ENCODE measurements at regions not wholly inside any gene's neighbourhood (a gene's known extent, or its start where the extent isn't known, plus 50 kb on each side); places are given as distances from the start of the nearest gene placed in this dataset.
A peak's percentile ranks its signal among the peaks of the same experiment; 100 is the strongest.

DNA sequence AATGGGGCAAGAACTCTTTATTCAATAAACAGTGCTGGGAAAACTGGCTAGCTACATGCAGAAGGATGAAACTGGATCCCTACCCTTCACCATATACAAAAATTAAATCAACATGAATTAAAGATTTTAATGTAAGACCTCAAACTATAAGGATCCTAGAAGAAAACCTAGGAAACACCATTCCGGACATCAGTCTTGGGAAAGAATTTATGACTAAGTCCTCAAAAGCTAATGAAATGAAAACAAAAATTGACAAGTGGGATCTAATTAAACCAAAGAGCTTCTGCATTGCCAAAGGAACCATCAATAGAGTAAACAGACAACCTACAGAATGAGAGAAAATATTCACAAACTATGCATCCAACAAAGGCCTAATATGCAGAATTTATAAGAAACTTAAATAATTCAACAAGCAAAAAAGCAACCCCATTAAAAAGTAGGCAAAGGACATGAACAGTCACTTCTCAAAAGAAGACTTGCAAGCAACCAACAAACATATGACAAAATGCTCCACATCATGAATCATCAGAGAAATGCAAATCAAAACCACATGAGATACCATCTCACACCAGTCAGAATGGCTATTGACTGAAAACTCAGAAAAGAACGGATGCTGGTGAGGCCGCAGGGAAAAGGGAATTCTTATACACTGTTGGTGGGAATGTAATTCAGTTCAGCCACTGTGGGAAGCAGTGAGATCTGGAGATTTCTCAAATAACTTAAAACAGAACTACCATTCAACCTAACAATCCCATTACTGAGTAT, 104.3 kb upstream of the MAP3K1 start:
- H3K27ac ChIP-seq (ENCODE audit: low read length) = no peak overlapping the region
- H3K36me3 ChIP-seq (ENCODE audit: control insufficient read depth, insufficient read depth, low read length) = no peaks in the 10 kb centered on the region
- no peaks in the 10 kb centered on the region for H3K27me3 ChIP-seq (ENCODE audit: control insufficient read depth, insufficient read depth, low read length)
- H3K9me3 ChIP-seq (replicated peaks; ENCODE audit: control insufficient read depth, low read depth, low read length) = peaks cover 4% of the 10 kb centered on the region
- no peak overlapping the region for H3K4me3 ChIP-seq (ENCODE audit: low read length)
- no peaks in the 10 kb centered on the region for H3K4me1 ChIP-seq (ENCODE audit: control insufficient read depth, insufficient read depth, low read length)
- WGBS (ENCODE audit: insufficient coverage) = no CpG with 5 or more reads among the region's 3 CpGs
- no peak for DNase-seq

DNA sequence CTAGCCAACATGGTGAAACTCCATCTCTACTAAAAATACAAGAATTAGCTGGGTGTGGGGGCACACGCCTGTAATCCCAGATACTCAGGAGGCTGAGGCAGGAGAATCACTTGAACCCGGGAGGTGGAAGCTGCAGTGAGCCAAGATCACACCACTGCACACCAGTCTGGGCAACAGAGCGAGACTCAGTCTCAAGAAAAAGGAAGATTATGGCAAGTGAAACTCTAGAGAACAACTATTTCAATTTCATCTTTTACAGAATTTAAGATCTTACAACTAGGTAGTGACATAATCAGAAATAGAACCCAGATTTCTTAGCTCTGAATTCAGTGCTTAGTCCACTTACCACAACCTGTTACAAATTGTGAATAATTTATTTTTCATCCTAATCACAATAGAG, 108.8 kb upstream of the MAP3K1 start:
- H3K9me3 ChIP-seq (replicated peaks; ENCODE audit: control insufficient read depth, low read depth, low read length) = peaks cover 4% of the 10 kb centered on the region
- no peaks in the 10 kb centered on the region for H3K36me3 ChIP-seq (ENCODE audit: control insufficient read depth, insufficient read depth, low read length)
- no peak for DNase-seq
- H3K27me3 ChIP-seq (ENCODE audit: control insufficient read depth, insufficient read depth, low read length) = no peaks in the 10 kb centered on the region
- H3K4me1 ChIP-seq (ENCODE audit: control insufficient read depth, insufficient read depth, low read length) = no peaks in the 10 kb centered on the region
- H3K27ac ChIP-seq (ENCODE audit: low read length) = no peak overlapping the region
- WGBS (ENCODE audit: insufficient coverage) = 100% methylated on average over 1 of the region's 3 CpGs
- no peak overlapping the region for H3K4me3 ChIP-seq (ENCODE audit: low read length)

DNA sequence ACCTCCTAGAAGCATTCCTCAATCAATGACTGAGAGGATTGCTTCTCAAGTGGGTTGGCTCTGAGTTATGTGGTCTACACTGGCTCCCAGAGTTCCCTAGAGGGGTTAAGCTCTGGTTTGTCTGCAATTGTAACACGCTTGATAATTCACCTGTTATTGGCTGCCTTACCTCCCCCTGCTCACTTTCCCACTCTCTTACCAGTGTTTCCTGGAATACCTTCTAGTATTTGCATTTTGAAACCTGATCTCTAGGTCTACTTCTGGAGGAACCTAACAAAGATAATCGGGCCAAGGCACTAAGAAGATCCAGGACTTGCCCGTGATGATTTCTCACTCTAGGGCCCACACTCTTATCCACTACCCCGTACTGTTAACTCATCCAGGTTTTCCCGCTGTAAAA, 110.1 kb upstream of the MAP3K1 start:
- no peaks in the 10 kb centered on the region for H3K27me3 ChIP-seq (ENCODE audit: control insufficient read depth, insufficient read depth, low read length)
- 56% methylated on average over 5 of the region's 5 CpGs for WGBS (ENCODE audit: insufficient coverage)
- H3K4me1 ChIP-seq (ENCODE audit: control insufficient read depth, insufficient read depth, low read length) = no peaks in the 10 kb centered on the region
- H3K9me3 ChIP-seq (replicated peaks; ENCODE audit: control insufficient read depth, low read depth, low read length) = no peaks in the 10 kb centered on the region
- DNase-seq = no peak
- no peak overlapping the region for H3K4me3 ChIP-seq (ENCODE audit: low read length)
- H3K36me3 ChIP-seq (ENCODE audit: control insufficient read depth, insufficient read depth, low read length) = no peaks in the 10 kb centered on the region
- no peak overlapping the region for H3K27ac ChIP-seq (ENCODE audit: low read length)

GRCh38 chr5:56703952-56704351, 111.4 kb upstream of the MAP3K1 start:
- Histone ChIP-seq H3K27me3 (ENCODE audit: control insufficient read depth, insufficient read depth, low read length) (no peaks in the 10 kb centered on the region), H3K4me3 (ENCODE audit: low read length) (no peak overlapping the region), H3K36me3 (ENCODE audit: control insufficient read depth, insufficient read depth, low read length) (no peaks in the 10 kb centered on the region), H3K27ac (ENCODE audit: low read length) (no peak overlapping the region), H3K4me1 (ENCODE audit: control insufficient read depth, insufficient read depth, low read length) (peaks cover 8% of the 10 kb centered on the region), H3K9me3 (replicated peaks; ENCODE audit: control insufficient read depth, low read depth, low read length) (no peaks in the 10 kb centered on the region)
- no peak for DNase-seq
- WGBS (ENCODE audit: insufficient coverage) = 98% methylated on average over 2 of the region's 2 CpGs

- no peaks in the 10 kb centered on the region for H3K36me3 ChIP-seq (ENCODE audit: control insufficient read depth, insufficient read depth, low read length)
- 39% methylated on average over 2 of the region's 4 CpGs for WGBS (ENCODE audit: insufficient coverage)
- DNase-seq = no peak
- no peaks in the 10 kb centered on the region for H3K27me3 ChIP-seq (ENCODE audit: control insufficient read depth, insufficient read depth, low read length)
- no peak overlapping the region for H3K27ac ChIP-seq (ENCODE audit: low read length)
- H3K4me1 ChIP-seq (ENCODE audit: control insufficient read depth, insufficient read depth, low read length) = peaks cover 20% of the 10 kb centered on the region
- no peak overlapping the region for H3K4me3 ChIP-seq (ENCODE audit: low read length)
- no peaks in the 10 kb centered on the region for H3K9me3 ChIP-seq (replicated peaks; ENCODE audit: control insufficient read depth, low read depth, low read length)
Measured at GRCh38 chr5:56700711-56701110, 114.6 kb upstream of the MAP3K1 start.

- H3K4me3 ChIP-seq (ENCODE audit: low read length) = no peak overlapping the region
- peak overlapping the region; percentile 39 for H3K27ac ChIP-seq (ENCODE audit: low read length)
- H3K36me3 ChIP-seq (ENCODE audit: control insufficient read depth, insufficient read depth, low read length) = no peaks in the 10 kb centered on the region
- no peaks in the 10 kb centered on the region for H3K9me3 ChIP-seq (replicated peaks; ENCODE audit: control insufficient read depth, low read depth, low read length)
- no peak for DNase-seq
- WGBS (ENCODE audit: insufficient coverage) = 80% methylated on average over 2 of the region's 8 CpGs
- H3K27me3 ChIP-seq (ENCODE audit: control insufficient read depth, insufficient read depth, low read length) = no peaks in the 10 kb centered on the region
- peaks cover 20% of the 10 kb centered on the region for H3K4me1 ChIP-seq (ENCODE audit: control insufficient read depth, insufficient read depth, low read length)
Measured at GRCh38 chr5:56699538-56699937, 115.8 kb upstream of the MAP3K1 start.

DNA sequence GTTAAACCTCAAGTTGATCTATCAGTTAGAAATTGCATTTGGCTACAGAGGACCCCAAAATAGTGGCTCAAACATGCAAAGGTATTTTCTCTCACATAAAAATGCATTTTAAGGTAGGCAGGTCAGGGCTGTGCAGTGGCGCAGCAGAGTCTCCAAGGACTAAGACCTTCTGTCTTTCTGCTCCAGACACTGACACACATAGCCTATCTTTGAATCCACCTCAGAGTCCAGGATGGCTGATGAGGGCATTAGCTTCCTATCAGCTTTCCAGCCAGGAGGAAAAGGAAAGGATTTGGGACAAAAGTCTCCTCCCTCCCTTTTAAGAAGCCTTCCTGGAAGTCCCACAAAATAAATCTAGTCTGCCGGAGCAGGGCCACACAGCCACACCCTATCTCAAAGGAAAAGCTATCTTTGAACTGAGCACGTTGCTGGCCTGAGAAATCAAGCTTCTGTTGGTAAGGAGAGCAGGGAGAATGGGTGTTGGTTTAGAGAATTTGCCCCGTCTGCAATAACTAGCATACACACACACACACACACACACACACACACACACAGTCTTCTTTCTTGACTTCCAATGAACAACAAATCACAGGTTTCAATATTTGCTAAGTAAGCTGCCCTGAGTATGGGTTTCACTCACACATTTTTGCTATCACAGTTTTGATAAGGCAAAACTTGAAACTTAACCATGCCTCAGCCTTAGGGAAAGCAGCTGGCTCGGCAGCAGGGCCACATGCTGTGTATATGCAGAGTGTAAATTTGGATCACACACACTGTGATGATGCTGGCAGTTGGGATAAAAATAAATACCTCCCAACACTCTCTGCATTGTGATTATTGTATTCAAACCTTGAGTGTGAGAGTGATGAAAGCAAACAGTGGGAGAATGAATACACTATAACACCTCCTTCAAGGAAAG, 116.6 kb upstream of the MAP3K1 start:
- H3K4me1 ChIP-seq (ENCODE audit: control insufficient read depth, insufficient read depth, low read length) = peaks cover 20% of the 10 kb centered on the region
- no peaks in the 10 kb centered on the region for H3K36me3 ChIP-seq (ENCODE audit: control insufficient read depth, insufficient read depth, low read length)
- 80% methylated on average over 1 of the region's 5 CpGs for WGBS (ENCODE audit: insufficient coverage)
- H3K27me3 ChIP-seq (ENCODE audit: control insufficient read depth, insufficient read depth, low read length) = no peaks in the 10 kb centered on the region
- H3K9me3 ChIP-seq (replicated peaks; ENCODE audit: control insufficient read depth, low read depth, low read length) = no peaks in the 10 kb centered on the region
- H3K27ac ChIP-seq (ENCODE audit: low read length) = peak overlapping the region; percentile 76
- peak; percentile 59 for DNase-seq
- no peak overlapping the region for H3K4me3 ChIP-seq (ENCODE audit: low read length)

DNA sequence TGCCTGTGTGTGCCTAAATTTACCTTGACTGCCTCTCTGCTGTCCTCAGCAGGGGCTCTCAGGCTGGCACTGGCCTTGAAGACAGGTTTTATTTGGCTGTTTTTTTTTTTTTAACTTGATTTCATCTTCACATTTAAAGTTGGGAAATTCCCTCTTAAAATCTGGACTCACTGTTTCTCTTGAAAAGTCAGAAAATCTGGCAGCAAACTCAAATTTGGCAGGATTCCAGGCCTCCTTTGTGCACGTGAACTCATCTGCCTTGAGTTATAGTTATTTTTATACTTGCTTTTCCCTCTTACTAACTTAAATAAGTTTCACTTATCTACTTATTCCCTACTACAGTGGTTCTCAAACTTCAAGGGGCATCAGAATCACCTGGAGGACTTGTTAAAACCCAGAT, 118.4 kb upstream of the MAP3K1 start:
- Histone ChIP-seq H3K36me3 (ENCODE audit: control insufficient read depth, insufficient read depth, low read length) (no peaks in the 10 kb centered on the region), H3K4me1 (ENCODE audit: control insufficient read depth, insufficient read depth, low read length) (peaks cover 20% of the 10 kb centered on the region), H3K27ac (ENCODE audit: low read length) (no peak overlapping the region), H3K27me3 (ENCODE audit: control insufficient read depth, insufficient read depth, low read length) (no peaks in the 10 kb centered on the region), H3K9me3 (replicated peaks; ENCODE audit: control insufficient read depth, low read depth, low read length) (no peaks in the 10 kb centered on the region), H3K4me3 (ENCODE audit: low read length) (no peak overlapping the region)
- peak; percentile 94 for DNase-seq
- no CpG with 5 or more reads among the region's 1 CpG for WGBS (ENCODE audit: insufficient coverage)

DNA sequence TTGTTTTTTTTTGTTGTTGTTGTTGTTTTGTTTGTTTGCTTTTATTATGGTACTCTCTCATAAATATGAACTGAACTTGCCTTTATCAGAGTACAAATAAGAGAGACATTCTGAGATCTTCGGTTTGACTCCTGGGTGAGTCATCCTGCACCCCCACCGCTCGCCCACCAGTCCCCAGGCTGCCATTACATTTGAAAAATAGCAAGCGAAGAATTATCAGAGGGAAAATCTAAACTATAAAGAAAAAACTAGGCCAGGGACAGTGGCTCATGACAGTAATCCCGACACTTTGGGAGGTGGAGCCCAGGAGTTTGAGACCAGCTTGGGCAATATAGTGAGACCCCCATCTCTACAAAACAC, 122.1 kb upstream of the MAP3K1 start:
- no peaks in the 10 kb centered on the region for H3K27me3 ChIP-seq (ENCODE audit: control insufficient read depth, insufficient read depth, low read length)
- peaks cover 5% of the 10 kb centered on the region for H3K4me1 ChIP-seq (ENCODE audit: control insufficient read depth, insufficient read depth, low read length)
- H3K27ac ChIP-seq (ENCODE audit: low read length) = no peak overlapping the region
- no peaks in the 10 kb centered on the region for H3K36me3 ChIP-seq (ENCODE audit: control insufficient read depth, insufficient read depth, low read length)
- no peak overlapping the region for H3K4me3 ChIP-seq (ENCODE audit: low read length)
- no peak for DNase-seq
- H3K9me3 ChIP-seq (replicated peaks; ENCODE audit: control insufficient read depth, low read depth, low read length) = no peaks in the 10 kb centered on the region
- WGBS (ENCODE audit: insufficient coverage) = no CpG with 5 or more reads among the region's 5 CpGs

GRCh38 chr5:56692359-56693219, 122.8 kb upstream of the MAP3K1 start:
- no peak for DNase-seq
- H3K27me3 ChIP-seq (ENCODE audit: control insufficient read depth, insufficient read depth, low read length) = no peaks in the 10 kb centered on the region
- no peak overlapping the region for H3K4me3 ChIP-seq (ENCODE audit: low read length)
- peaks cover 4% of the 10 kb centered on the region for H3K4me1 ChIP-seq (ENCODE audit: control insufficient read depth, insufficient read depth, low read length)
- WGBS (ENCODE audit: insufficient coverage) = no CpG with 5 or more reads among the region's 10 CpGs
- H3K36me3 ChIP-seq (ENCODE audit: control insufficient read depth, insufficient read depth, low read length) = no peaks in the 10 kb centered on the region
- H3K27ac ChIP-seq (ENCODE audit: low read length) = no peak overlapping the region
- H3K9me3 ChIP-seq (replicated peaks; ENCODE audit: control insufficient read depth, low read depth, low read length) = no peaks in the 10 kb centered on the region

Measured in muscle of leg (tissue), 3 donors.